ENCODE measurements at regions not wholly inside any gene's neighbourhood (a gene's known extent, or its start where the extent isn't known, plus 50 kb on each side); places are given as distances from the start of the nearest gene placed in this dataset.
A peak's percentile ranks its signal among the peaks of the same experiment; 100 is the strongest.

DNA sequence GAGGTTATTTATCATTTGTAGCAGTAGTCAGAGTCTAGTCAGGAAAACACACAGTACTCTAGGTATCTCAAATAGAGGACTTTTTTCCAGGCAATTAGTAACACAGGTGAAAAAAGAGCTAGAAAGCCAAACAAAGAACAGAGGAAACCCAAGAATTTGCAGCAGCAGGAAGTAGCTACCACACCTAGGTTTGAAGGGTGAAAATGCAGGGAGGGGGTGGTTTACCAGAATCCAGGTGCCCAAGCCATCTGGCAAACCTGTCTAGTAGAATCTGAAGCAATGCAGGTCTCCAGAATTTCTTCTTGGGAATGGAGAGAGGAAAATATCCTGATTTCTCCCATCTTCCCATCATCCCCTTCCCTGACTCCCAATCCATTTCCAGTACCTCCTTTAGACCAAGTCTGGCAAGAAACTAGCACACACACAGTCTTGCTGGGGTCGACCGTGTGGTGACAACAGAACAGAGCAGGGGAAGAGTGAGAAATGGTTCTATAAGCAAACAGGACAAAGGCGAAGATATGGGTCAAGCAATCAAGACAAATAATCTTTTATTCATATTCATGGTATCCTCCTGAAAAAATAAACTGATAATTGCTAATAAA, 231.9 kb upstream of the MMADHC start:
- Histone ChIP-seq H2BK120ac (ENCODE audit: low read depth, low read length, poor library complexity, severe bottlenecking) (no peak overlapping the region), H2BK15ac (ENCODE audit: low read depth, low read length) (no peak overlapping the region), H2AK5ac (ENCODE audit: insufficient read length, low read length) (no peak overlapping the region), H3K4ac (ENCODE audit: low read depth, low read length) (no peak overlapping the region), H3K18ac (ENCODE audit: insufficient read length, low read depth, low read length) (no peak overlapping the region), H4K8ac (replicated peaks; ENCODE audit: insufficient read length, low read depth, low read length) (no peak overlapping the region), H3K9ac (ENCODE audit: extremely low read depth, insufficient read length, low read length) (no peak overlapping the region), H3K79me1 (ENCODE audit: insufficient read depth, low read depth, low read length, poor library complexity, severe bottlenecking) (no peaks in the 10 kb centered on the region), H4K5ac (ENCODE audit: insufficient read length, low read depth, low read length) (no peak overlapping the region), H3K14ac (ENCODE audit: insufficient read depth, low read length) (no peak overlapping the region), H3K27me3 (ENCODE audit: insufficient read depth, low read length) (no peaks in the 10 kb centered on the region), H3K27ac (ENCODE audit: insufficient read length, low read depth, low read length) (no peak overlapping the region), H3K4me1 (ENCODE audit: insufficient read depth, low read length) (no peaks in the 10 kb centered on the region), H3K23ac (ENCODE audit: insufficient read length, low read depth, low read length) (no peak overlapping the region), H2BK12ac (ENCODE audit: insufficient read length, low read depth, low read length) (no peak overlapping the region), H3K79me2 (ENCODE audit: insufficient read depth, low read length) (no peaks in the 10 kb centered on the region), H3K9me3 (ENCODE audit: control insufficient read depth, low read depth, low read length) (no peaks in the 10 kb centered on the region), H3T11ph (ENCODE audit: low read length) (no peak overlapping the region), H3K56ac (ENCODE audit: insufficient read length, low read depth, low read length) (no peak overlapping the region), H2AFZ (ENCODE audit: low read length) (no peak overlapping the region), H4K91ac (ENCODE audit: insufficient read length, low read depth, low read length) (no peak overlapping the region), H4K20me1 (ENCODE audit: control insufficient read depth, insufficient read depth, insufficient read length) (no peaks in the 10 kb centered on the region), H2BK20ac (ENCODE audit: low read depth, low read length, poor library complexity, severe bottlenecking) (no peak overlapping the region), H3K4me2 (ENCODE audit: insufficient read depth, insufficient read length, low read length) (no peak overlapping the region), H3K23me2 (ENCODE audit: insufficient read length, low read depth, low read length, poor library complexity, severe bottlenecking) (no peaks in the 10 kb centered on the region), H2BK5ac (ENCODE audit: insufficient read length, low read length) (no peak overlapping the region)
- Mint-ChIP-seq H3K36me3 (ENCODE audit: insufficient read depth in 1 of 3, low read depth in 3 of 3) (peaks cover 0 to 3% (median 2%) of the 10 kb centered on the region in 3 experiments; a peak in 1 of 7 replicates), H3K27ac (peak overlapping the region in 2 of 3 experiments; percentile 29 to 92; a peak in 4 of 7 replicates), H3K9me3 (no peaks in the 10 kb centered on the region; a peak in 2 of 5 replicates), H3K4me3 (no peak overlapping the region; a peak in 1 of 5 replicates), H3K27me3 (ENCODE audit: low read depth) (no peaks in the 10 kb centered on the region; the same call in 1 of the 2 replicates), H3K4me1 (peaks cover 9 to 14% of the 10 kb centered on the region in 2 experiments)
- DNase-seq = peak; percentile 32
- TF ChIP-seq, protein P1, sequence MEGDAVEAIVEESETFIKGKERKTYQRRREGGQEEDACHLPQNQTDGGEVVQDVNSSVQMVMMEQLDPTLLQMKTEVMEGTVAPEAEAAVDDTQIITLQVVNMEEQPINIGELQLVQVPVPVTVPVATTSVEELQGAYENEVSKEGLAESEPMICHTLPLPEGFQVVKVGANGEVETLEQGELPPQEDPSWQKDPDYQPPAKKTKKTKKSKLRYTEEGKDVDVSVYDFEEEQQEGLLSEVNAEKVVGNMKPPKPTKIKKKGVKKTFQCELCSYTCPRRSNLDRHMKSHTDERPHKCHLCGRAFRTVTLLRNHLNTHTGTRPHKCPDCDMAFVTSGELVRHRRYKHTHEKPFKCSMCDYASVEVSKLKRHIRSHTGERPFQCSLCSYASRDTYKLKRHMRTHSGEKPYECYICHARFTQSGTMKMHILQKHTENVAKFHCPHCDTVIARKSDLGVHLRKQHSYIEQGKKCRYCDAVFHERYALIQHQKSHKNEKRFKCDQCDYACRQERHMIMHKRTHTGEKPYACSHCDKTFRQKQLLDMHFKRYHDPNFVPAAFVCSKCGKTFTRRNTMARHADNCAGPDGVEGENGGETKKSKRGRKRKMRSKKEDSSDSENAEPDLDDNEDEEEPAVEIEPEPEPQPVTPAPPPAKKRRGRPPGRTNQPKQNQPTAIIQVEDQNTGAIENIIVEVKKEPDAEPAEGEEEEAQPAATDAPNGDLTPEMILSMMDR (conservative IDR thresholded peaks at IDR 0.05) = no peak
- WGBS (ENCODE audit: extremely low coverage, insufficient read length, low lambda C conversion rate) = no CpG with 5 or more reads among the region's 3 CpGs
